ENCODE measurements at regions not wholly inside any gene's neighbourhood (a gene's known extent, or its start where the extent isn't known, plus 50 kb on each side); places are given as distances from the start of the nearest gene placed in this dataset.

DNA sequence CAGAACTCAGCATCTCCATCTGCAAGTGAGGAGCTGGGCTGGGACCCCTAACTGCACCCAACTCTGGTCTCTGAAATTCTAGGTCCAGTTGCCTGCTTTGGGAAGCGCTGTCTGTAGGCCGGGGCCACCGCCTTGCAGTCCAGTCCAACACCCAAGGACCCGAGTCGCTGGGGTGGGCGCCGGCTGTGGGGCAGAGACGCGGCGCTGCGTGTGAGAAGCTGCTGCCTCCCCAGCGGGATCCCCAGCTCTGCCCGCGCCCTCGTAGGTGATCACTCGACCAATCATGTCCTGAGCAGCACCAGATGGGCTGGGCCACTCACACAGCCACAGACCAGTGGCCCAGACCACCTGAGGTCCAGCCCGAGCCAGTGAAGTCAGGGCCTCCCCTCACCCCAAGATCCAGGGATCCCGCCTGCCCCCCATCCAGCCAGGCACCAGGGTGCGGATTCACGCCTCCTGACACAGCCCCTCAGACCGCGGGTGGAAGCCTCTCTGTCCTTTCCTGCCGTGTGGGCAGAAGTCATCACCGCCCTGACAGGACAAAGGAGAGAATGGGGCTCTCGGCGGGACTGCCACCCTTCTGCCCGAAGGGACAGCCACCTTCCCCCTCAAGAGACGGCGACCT is 67.4 kb upstream of the ADGRA1 start:
- H3K27me3 ChIP-seq (ENCODE audit: insufficient read depth, insufficient read length), result peaks cover 14% of the 10 kb centered on the region
- no peak overlapping the region for H3K4me3 ChIP-seq (ENCODE audit: insufficient read length, low read depth)
- H3K9me3 ChIP-seq (ENCODE audit: insufficient read depth, low read length), result no peaks in the 10 kb centered on the region
- H3K36me3 ChIP-seq (ENCODE audit: insufficient read depth, insufficient read length, low read length), result no peaks in the 10 kb centered on the region
- TF ChIP-seq ZNF274 (IDR thresholded peaks at IDR 0.05; ENCODE audit: low read depth, low read length) (no peak), YY1 (IDR thresholded peaks at IDR 0.05; ENCODE audit: insufficient read depth, insufficient read length) (no peak), SUZ12 (IDR thresholded peaks at IDR 0.05; ENCODE audit: extremely low read depth, insufficient read depth, insufficient read length) (no peak)
- no peak for DNase-seq (ENCODE audit: low read depth, low spot score)
- no peaks in the 10 kb centered on the region for H3K4me1 ChIP-seq (ENCODE audit: insufficient read depth, insufficient read length)
- H3K9ac ChIP-seq (ENCODE audit: insufficient read length, low read depth), result no peak overlapping the region

DNA sequence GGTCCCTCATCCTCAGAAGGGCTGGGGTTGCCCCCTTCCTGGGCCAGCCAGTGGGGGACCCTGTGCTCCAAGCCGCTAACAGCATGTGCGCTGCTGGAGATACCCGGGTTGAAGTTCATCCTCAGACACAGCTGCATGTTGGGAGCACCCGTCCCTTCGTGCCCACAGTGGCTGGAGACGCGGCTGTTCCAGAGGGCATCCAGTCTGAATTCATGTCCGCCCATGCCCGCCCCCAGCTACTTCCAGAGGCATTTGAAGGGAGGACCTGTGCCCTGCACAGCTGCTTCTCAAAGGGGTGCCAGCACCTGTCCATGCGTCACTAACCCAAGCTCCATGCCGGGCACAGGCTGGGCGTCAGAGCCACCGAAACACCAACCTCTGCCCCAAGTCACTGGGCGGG is 68.1 kb upstream of the ADGRA1 start:
- TF ChIP-seq SUZ12 (IDR thresholded peaks at IDR 0.05; ENCODE audit: extremely low read depth, insufficient read depth, insufficient read length) (no peak), ZNF274 (IDR thresholded peaks at IDR 0.05; ENCODE audit: low read depth, low read length) (no peak)
- H3K36me3 ChIP-seq (ENCODE audit: insufficient read depth, insufficient read length, low read length), result no peaks in the 10 kb centered on the region
- H3K9ac ChIP-seq (ENCODE audit: insufficient read length, low read depth), result no peak overlapping the region
- H3K9me3 ChIP-seq (ENCODE audit: insufficient read depth, low read length), result no peaks in the 10 kb centered on the region
- H3K27me3 ChIP-seq (ENCODE audit: insufficient read depth, insufficient read length), result peaks cover 8% of the 10 kb centered on the region
- no peak for DNase-seq (ENCODE audit: low read depth, low spot score)
- no peaks in the 10 kb centered on the region for H3K4me1 ChIP-seq (ENCODE audit: insufficient read depth, insufficient read length)
- H3K4me3 ChIP-seq (ENCODE audit: insufficient read length, low read depth), result no peak overlapping the region

DNA sequence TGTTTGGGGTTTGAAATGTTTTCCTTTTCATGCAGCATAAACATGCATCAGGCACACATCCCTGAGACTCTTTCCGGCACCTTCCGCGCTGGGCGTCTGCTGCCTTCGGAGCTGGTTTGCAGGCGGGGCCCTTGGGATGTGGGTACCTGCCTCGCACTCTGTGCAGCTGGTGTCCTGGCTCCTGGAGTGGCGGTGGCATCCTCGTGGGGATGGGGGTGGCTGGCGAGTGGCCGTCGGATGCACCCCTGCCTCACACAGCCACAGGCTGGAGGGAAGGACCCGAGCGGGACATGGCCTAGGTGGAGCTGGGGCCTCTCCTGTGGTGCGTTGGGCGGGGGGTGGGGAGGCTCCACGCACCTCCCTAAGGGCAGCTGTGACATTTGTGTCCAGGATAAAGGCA is 68.5 kb upstream of the ADGRA1 start:
- DNase-seq (ENCODE audit: low read depth, low spot score), result no peak
- TF ChIP-seq YY1 (IDR thresholded peaks at IDR 0.05; ENCODE audit: insufficient read depth, insufficient read length) (no peak), SUZ12 (IDR thresholded peaks at IDR 0.05; ENCODE audit: extremely low read depth, insufficient read depth, insufficient read length) (no peak), ZNF274 (IDR thresholded peaks at IDR 0.05; ENCODE audit: low read depth, low read length) (no peak)
- Histone ChIP-seq H3K4me3 (ENCODE audit: insufficient read length, low read depth) (no peak overlapping the region), H3K4me1 (ENCODE audit: insufficient read depth, insufficient read length) (no peaks in the 10 kb centered on the region), H3K36me3 (ENCODE audit: insufficient read depth, insufficient read length, low read length) (no peaks in the 10 kb centered on the region), H3K9ac (ENCODE audit: insufficient read length, low read depth) (no peak overlapping the region), H3K9me3 (ENCODE audit: insufficient read depth, low read length) (no peaks in the 10 kb centered on the region), H3K27me3 (ENCODE audit: insufficient read depth, insufficient read length) (peaks cover 3% of the 10 kb centered on the region)

DNA sequence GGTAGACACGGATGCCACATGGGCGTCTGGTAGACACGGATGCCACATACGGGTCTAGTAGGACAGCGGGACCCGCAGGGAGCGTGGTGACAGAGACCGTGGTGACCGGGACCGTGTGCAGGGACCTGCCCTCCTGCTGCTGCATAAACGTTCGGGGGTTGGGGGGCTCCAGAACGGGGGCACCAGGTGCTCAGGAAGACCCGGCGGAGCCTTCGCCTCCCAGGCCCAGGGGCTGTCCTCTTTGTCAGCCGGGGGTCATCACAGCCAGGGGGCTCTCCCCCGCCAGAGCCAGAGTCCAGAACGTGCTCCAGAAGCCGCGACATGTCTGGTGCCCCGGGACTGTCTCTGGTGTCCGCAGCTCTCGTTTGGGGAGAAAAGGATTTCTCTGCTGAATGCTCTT is 69.2 kb upstream of the ADGRA1 start:
- H3K36me3 ChIP-seq (ENCODE audit: insufficient read depth, insufficient read length, low read length), result no peaks in the 10 kb centered on the region
- H3K27me3 ChIP-seq (ENCODE audit: insufficient read depth, insufficient read length), result no peaks in the 10 kb centered on the region
- no peak overlapping the region for H3K4me3 ChIP-seq (ENCODE audit: insufficient read length, low read depth)
- H3K9ac ChIP-seq (ENCODE audit: insufficient read length, low read depth), result no peak overlapping the region
- no peak for DNase-seq (ENCODE audit: low read depth, low spot score)
- H3K9me3 ChIP-seq (ENCODE audit: insufficient read depth, low read length), result no peaks in the 10 kb centered on the region
- no peaks in the 10 kb centered on the region for H3K4me1 ChIP-seq (ENCODE audit: insufficient read depth, insufficient read length)
- TF ChIP-seq SUZ12 (IDR thresholded peaks at IDR 0.05; ENCODE audit: extremely low read depth, insufficient read depth, insufficient read length) (no peak), YY1 (IDR thresholded peaks at IDR 0.05; ENCODE audit: insufficient read depth, insufficient read length) (no peak), ZNF274 (IDR thresholded peaks at IDR 0.05; ENCODE audit: low read depth, low read length) (no peak)

DNA sequence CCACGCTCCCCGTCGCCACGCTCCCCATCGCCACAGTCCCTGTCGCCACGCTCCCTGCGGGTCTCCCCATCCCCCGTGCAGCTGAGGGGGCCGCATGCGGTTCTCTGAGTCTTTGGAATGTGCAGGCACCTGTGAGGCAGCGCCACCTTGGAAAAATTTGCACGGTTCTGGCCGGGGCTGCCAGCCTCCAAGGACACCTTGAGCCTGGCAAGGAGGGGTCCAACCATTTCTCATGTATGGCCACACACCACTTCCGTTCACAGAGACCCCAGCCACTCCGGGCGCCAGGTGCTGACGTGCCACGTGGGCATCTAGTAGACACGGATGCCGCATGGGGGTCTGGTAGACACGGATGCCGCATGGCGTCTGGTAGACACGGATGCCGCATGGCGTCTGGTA is 70.5 kb upstream of the ADGRA1 start:
- TF ChIP-seq ZNF274 (IDR thresholded peaks at IDR 0.05; ENCODE audit: low read depth, low read length), result no peak
- TF ChIP-seq YY1 (IDR thresholded peaks at IDR 0.05; ENCODE audit: insufficient read depth, insufficient read length), result no peak
- no peak for TF ChIP-seq SUZ12 (IDR thresholded peaks at IDR 0.05; ENCODE audit: extremely low read depth, insufficient read depth, insufficient read length)
- H3K27me3 ChIP-seq (ENCODE audit: insufficient read depth, insufficient read length), result no peaks in the 10 kb centered on the region
- no peaks in the 10 kb centered on the region for H3K36me3 ChIP-seq (ENCODE audit: insufficient read depth, insufficient read length, low read length)
- no peak overlapping the region for H3K9ac ChIP-seq (ENCODE audit: insufficient read length, low read depth)
- no peak overlapping the region for H3K4me3 ChIP-seq (ENCODE audit: insufficient read length, low read depth)
- H3K4me1 ChIP-seq (ENCODE audit: insufficient read depth, insufficient read length), result no peaks in the 10 kb centered on the region
- no peak for DNase-seq (ENCODE audit: low read depth, low spot score)
- no peaks in the 10 kb centered on the region for H3K9me3 ChIP-seq (ENCODE audit: insufficient read depth, low read length)

DNA sequence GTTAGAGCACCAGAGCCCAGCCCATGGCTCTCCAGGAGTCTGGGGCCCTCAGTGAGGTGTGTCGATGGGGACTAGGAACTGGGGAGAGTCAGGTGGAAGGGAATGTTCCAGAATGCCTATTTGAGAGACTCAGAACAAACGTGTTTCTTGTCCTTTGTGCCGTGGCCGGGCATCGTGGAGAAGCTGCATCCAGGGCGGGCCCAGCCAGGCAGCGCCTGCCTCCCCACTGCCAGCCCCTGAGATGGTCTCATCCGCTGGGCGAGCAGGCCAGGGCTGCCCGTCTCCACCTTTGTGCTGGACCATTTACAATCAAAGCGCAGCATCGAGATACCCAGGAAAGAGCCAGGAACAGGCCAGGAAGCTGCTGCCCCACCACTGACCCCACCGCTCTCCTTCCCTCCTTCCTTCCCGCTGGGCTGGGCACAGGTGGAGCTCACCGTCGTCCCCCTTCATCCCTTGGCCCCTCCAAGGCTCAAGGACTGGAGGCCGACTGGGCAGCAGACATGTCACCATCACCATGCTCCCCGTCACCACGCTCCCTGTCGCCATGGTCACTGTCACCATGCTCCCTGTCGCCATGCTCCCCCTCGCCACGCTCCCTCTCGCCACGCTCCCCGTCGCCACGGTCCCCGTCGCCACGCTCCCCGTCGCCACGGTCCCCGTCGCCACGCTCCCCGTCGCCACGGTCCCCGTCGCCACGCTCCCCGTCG is 71.1 kb upstream of the ADGRA1 start:
- Histone ChIP-seq H3K9me3 (ENCODE audit: insufficient read depth, low read length) (no peaks in the 10 kb centered on the region), H3K4me1 (ENCODE audit: insufficient read depth, insufficient read length) (no peaks in the 10 kb centered on the region), H3K36me3 (ENCODE audit: insufficient read depth, insufficient read length, low read length) (no peaks in the 10 kb centered on the region), H3K4me3 (ENCODE audit: insufficient read length, low read depth) (no peak overlapping the region), H3K27me3 (ENCODE audit: insufficient read depth, insufficient read length) (no peaks in the 10 kb centered on the region), H3K9ac (ENCODE audit: insufficient read length, low read depth) (no peak overlapping the region)
- no peak for DNase-seq (ENCODE audit: low read depth, low spot score)
- TF ChIP-seq ZNF274 (IDR thresholded peaks at IDR 0.05; ENCODE audit: low read depth, low read length) (no peak), SUZ12 (IDR thresholded peaks at IDR 0.05; ENCODE audit: extremely low read depth, insufficient read depth, insufficient read length) (no peak), YY1 (IDR thresholded peaks at IDR 0.05; ENCODE audit: insufficient read depth, insufficient read length) (no peak)

DNA sequence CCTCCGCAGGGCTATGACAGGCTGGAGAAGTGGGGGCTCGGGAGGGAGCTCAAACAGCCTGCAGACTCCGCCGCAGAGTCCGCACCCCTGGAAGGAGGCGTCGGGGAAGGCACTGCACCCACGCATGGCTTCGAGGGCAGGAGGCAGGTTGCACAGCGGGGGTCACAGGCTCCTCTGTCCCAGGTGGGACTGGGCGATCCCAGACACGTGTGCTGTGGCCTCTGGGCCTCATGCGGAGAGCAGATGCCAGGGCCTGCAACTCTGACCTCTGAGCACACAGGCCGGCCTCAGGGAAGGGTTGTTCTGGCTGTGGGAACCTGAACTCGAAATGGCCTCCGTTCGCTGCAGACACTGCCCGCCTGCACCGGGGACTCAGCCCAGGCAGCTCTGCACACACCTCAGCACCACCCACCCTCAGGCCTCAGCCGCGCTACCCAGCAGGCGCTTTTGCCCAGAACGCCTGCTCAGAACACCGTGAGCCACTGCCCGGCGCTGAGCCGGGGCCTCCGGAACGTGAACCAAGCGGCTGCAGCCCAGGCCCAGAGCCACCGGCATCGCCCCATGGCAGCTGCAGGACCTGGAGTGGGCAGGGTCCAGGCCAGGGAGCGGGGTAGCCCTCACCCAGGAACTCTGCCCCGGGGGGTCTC is 71.8 kb upstream of the ADGRA1 start:
- Histone ChIP-seq H3K4me3 (ENCODE audit: insufficient read length, low read depth) (no peak overlapping the region), H3K36me3 (ENCODE audit: insufficient read depth, insufficient read length, low read length) (no peaks in the 10 kb centered on the region), H3K9ac (ENCODE audit: insufficient read length, low read depth) (peak overlapping the region; percentile 21), H3K4me1 (ENCODE audit: insufficient read depth, insufficient read length) (no peaks in the 10 kb centered on the region), H3K27me3 (ENCODE audit: insufficient read depth, insufficient read length) (no peaks in the 10 kb centered on the region), H3K9me3 (ENCODE audit: insufficient read depth, low read length) (no peaks in the 10 kb centered on the region)
- DNase-seq (ENCODE audit: low read depth, low spot score), result no peak
- TF ChIP-seq SUZ12 (IDR thresholded peaks at IDR 0.05; ENCODE audit: extremely low read depth, insufficient read depth, insufficient read length) (no peak), ZNF274 (IDR thresholded peaks at IDR 0.05; ENCODE audit: low read depth, low read length) (no peak), YY1 (IDR thresholded peaks at IDR 0.05; ENCODE audit: insufficient read depth, insufficient read length) (no peak)

Data from NT2/D1 (cell line).